NB4 (cell line): ENCODE measurements at regions not wholly inside any gene's neighbourhood (a gene's known extent, or its start where the extent isn't known, plus 50 kb on each side); places are given as distances from the start of the nearest gene placed in this dataset.

Experiments
- CTCF ChIP-seq: IDR thresholded peaks from one replicate; pipeline ENCODE4 v1.5.1; 2012; ENCODE audit warnings: low read depth, low read length
- MYC ChIP-seq: IDR thresholded peaks from 2 replicates; pipeline ENCODE4 v1.6.1; 2011; ENCODE audit warnings: low read depth, low read length
- POLR2A ChIP-seq: IDR thresholded peaks from 2 replicates; pipeline ENCODE4 v1.6.1; 2011; ENCODE audit warnings: mild to moderate bottlenecking; ENCODE audit not compliant: insufficient read length; ENCODE audit errors: extremely low read depth

- TF ChIP-seq CTCF (no peak), POLR2A (no peak), MYC (no peak)
Observed at GRCh38 chr2:53104263-53104662, 663.3 kb upstream of the CHAC2 start.
